Keratinocyte (primary cell): ENCODE measurements at regions not wholly inside any gene's neighbourhood (a gene's known extent, or its start where the extent isn't known, plus 50 kb on each side); places are given as distances from the start of the nearest gene placed in this dataset.

Experiments used
- DNase-seq: peaks from one replicate; pipeline ENCODE4 v3.0.0-alpha.2; 2011; ENCODE audit warnings: low read depth, missing footprints, low spot score
- FAIRE-seq: peaks from 2 replicates; lab custom pipeline; 2011; peaks lifted over from hg19 to GRCh38; lab: Jason Lieb, UNC
- H2AFZ ChIP-seq: 2 replicates; pipeline ENCODE4 v1.6.0; 2012; ENCODE audit warnings: low read length, control low read depth, inconsistent platforms; ENCODE audit not compliant: control insufficient read depth
- H3K27ac ChIP-seq: 2 replicates; pipeline ENCODE4 v1.5.1; 2011; ENCODE audit warnings: low read length; ENCODE audit not compliant: control insufficient read depth, insufficient read depth
- H3K27me3 ChIP-seq: 3 replicates; pipeline ENCODE4 v1.6.0; 2011; ENCODE audit warnings: low read length; ENCODE audit not compliant: control insufficient read depth, insufficient read depth; ENCODE audit errors: extremely low read depth
- H3K36me3 ChIP-seq, 2 experiments: 2 replicates in 1 of 2; 3 replicates in 1 of 2; pipeline ENCODE4 v1.5.1; 2011; ENCODE audit warnings: low read length in 2 of 2, mild to moderate bottlenecking in 1 of 2; ENCODE audit not compliant: control insufficient read depth in 2 of 2, insufficient read depth in 2 of 2; ENCODE audit errors: extremely low read depth in 1 of 2
- H3K4me1 ChIP-seq: 3 replicates; pipeline ENCODE4 v1.5.1; 2011; ENCODE audit warnings: low read length; ENCODE audit not compliant: control insufficient read depth, insufficient read depth; ENCODE audit errors: extremely low read depth
- H3K4me2 ChIP-seq: 3 replicates; pipeline ENCODE4 v1.6.0; 2011; ENCODE audit warnings: low read depth, low read length; ENCODE audit not compliant: control insufficient read depth, insufficient read depth; ENCODE audit errors: extremely low read depth
- H3K4me3 ChIP-seq, 3 experiments: fragments of 200-600 bp in 1 of 3; sonication (generic) in 1 of 3; 2 replicates in 2 of 3; 3 replicates in 1 of 3; pipeline ENCODE4 v1.5.1; 2011 to 2016; ENCODE audit warnings: low read length in 3 of 3, mild to moderate bottlenecking in 3 of 3, control low read depth in 2 of 3, inconsistent platforms in 1 of 3, low read depth in 1 of 3, mixed read lengths in 1 of 3, mixed run types in 1 of 3, moderate library complexity in 1 of 3; ENCODE audit not compliant: control insufficient read depth in 2 of 3, insufficient read depth in 2 of 3; ENCODE audit errors: extremely low read depth in 1 of 3
- H3K79me2 ChIP-seq: 2 replicates; pipeline ENCODE4 v1.6.0; 2012; ENCODE audit warnings: low read length; ENCODE audit not compliant: control insufficient read depth, insufficient read depth
- H3K9ac ChIP-seq: 3 replicates; pipeline ENCODE4 v1.6.0; 2011; ENCODE audit warnings: low read length; ENCODE audit not compliant: control insufficient read depth, insufficient read depth; ENCODE audit errors: extremely low read depth
- H3K9me1 ChIP-seq: 3 replicates; pipeline ENCODE4 v1.6.0; 2011; ENCODE audit warnings: low read length; ENCODE audit not compliant: control insufficient read depth, insufficient read depth; ENCODE audit errors: extremely low read depth
- H3K9me3 ChIP-seq: 2 replicates; pipeline ENCODE4 v1.5.1; 2012; ENCODE audit warnings: low read depth, low read length; ENCODE audit not compliant: control insufficient read depth
- H4K20me1 ChIP-seq: 3 replicates; pipeline ENCODE4 v1.6.0; 2011; ENCODE audit warnings: low read length; ENCODE audit not compliant: control insufficient read depth, insufficient read depth; ENCODE audit errors: extremely low read depth
- EZH2 ChIP-seq: IDR thresholded peaks from one replicate; pipeline ENCODE4 v1.6.1; 2012; ENCODE audit warnings: inconsistent platforms, mild to moderate bottlenecking, low read length, moderate library complexity
- dilution Hi-C: fragments of 300-500 bp; cut with MboI; formaldehyde crosslinking; loops from one replicate; pipeline ENCODE4 v1.7.0; 2020; ENCODE audit warnings: low sequenced_read_pairs; ENCODE audit not compliant: extremely low pct_ligation_motif_present
- TF ChIP-seq, protein P1 (sequence below), 3 experiments: IDR thresholded peaks in 1 of 3; conservative IDR thresholded peaks in 1 of 3; optimal IDR thresholded peaks in 1 of 3; 2 replicates in 2 of 3; 3 replicates in 1 of 3; pipeline versions ENCODE3 to v1.5.1; 2011; ENCODE audit warnings: low read length in 3 of 3, mild to moderate bottlenecking in 3 of 3, moderate library complexity in 2 of 3, control low read depth in 1 of 3, inconsistent platforms in 1 of 3; ENCODE audit not compliant: insufficient read depth in 2 of 3; ENCODE audit errors: extremely low read depth in 1 of 3

DNA sequence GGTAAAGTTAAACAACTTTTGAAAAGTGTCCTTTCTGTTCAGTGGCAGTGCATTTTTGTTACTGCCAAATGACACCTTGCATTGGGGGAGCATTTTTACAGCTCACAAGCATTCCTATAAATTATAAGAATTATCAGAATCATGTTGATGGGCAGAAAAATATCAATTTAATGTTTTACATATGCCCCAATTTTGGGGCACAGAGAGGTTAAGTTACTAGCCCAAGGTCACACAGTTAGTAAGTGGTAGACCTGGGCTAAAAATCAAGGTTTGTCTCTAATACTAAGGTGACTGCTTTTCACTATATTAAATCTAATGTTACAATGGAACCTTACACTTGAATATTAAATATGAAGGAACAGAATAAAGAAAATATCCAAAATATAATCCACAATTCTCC, 180.1 kb upstream of the IVNS1ABP start:
- Histone ChIP-seq H3K4me1 (peaks cover 11% of the 10 kb centered on the region), H3K4me2 (no peak overlapping the region), H3K36me3 (no peaks in the 10 kb centered on the region), H3K4me3 (no peak overlapping the region), H4K20me1 (no peaks in the 10 kb centered on the region), H2AFZ (no peak overlapping the region), H3K9ac (no peak overlapping the region), H3K27ac (no peak overlapping the region), H3K27me3 (no peaks in the 10 kb centered on the region), H3K79me2 (no peaks in the 10 kb centered on the region), H3K9me3 (no peaks in the 10 kb centered on the region), H3K9me1 (no peaks in the 10 kb centered on the region)
- TF ChIP-seq, protein P1, sequence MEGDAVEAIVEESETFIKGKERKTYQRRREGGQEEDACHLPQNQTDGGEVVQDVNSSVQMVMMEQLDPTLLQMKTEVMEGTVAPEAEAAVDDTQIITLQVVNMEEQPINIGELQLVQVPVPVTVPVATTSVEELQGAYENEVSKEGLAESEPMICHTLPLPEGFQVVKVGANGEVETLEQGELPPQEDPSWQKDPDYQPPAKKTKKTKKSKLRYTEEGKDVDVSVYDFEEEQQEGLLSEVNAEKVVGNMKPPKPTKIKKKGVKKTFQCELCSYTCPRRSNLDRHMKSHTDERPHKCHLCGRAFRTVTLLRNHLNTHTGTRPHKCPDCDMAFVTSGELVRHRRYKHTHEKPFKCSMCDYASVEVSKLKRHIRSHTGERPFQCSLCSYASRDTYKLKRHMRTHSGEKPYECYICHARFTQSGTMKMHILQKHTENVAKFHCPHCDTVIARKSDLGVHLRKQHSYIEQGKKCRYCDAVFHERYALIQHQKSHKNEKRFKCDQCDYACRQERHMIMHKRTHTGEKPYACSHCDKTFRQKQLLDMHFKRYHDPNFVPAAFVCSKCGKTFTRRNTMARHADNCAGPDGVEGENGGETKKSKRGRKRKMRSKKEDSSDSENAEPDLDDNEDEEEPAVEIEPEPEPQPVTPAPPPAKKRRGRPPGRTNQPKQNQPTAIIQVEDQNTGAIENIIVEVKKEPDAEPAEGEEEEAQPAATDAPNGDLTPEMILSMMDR (optimal IDR thresholded peaks at IDR 0.05 in 1 of 3, IDR thresholded peaks at IDR 0.05 in 1 of 3, conservative IDR thresholded peaks at IDR 0.05 in 1 of 3; ENCODE audit: extremely low read depth in 1 of 3, insufficient read depth in 2 of 3, low read length in 3 of 3): no peak
- TF ChIP-seq EZH2: no peak
- dilution Hi-C loops: no loop called here
- FAIRE-seq (no peak), DNase-seq (no peak)

DNA sequence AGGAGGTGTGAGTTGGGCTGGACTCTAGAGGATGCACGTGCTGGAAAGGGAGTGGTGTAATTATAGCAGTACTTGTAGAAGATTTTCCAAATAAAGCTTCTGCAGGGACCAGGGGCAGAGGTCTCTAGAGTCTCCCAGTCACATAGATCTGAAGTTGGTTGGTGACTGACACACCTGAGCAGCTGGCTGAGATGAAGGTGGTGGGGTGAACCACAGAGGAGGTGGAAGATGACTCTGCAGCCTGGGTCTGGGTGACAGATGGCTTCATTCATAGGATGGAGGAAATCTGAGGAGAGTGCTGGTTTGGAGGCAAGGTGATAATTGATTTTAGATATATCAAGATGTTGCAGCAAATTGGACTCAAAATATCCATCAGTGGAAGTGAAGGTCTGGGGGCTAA, 178.9 kb upstream of the IVNS1ABP start:
- H3K27ac ChIP-seq: no peak overlapping the region
- DNase-seq (no peak), FAIRE-seq (no peak)
- H3K4me3 ChIP-seq: no peak overlapping the region
- H3K36me3 ChIP-seq: no peaks in the 10 kb centered on the region
- no peaks in the 10 kb centered on the region for H3K79me2 ChIP-seq
- H3K9me1 ChIP-seq: no peaks in the 10 kb centered on the region
- H3K9me3 ChIP-seq: no peaks in the 10 kb centered on the region
- dilution Hi-C loops: no loop called here
- no peak overlapping the region for H3K4me2 ChIP-seq
- TF ChIP-seq, protein P1 (optimal IDR thresholded peaks at IDR 0.05 in 1 of 3, IDR thresholded peaks at IDR 0.05 in 1 of 3, conservative IDR thresholded peaks at IDR 0.05 in 1 of 3; ENCODE audit: extremely low read depth in 1 of 3, insufficient read depth in 2 of 3, low read length in 3 of 3): no peak
- no peak for TF ChIP-seq EZH2
- no peak overlapping the region for H2AFZ ChIP-seq
- no peaks in the 10 kb centered on the region for H4K20me1 ChIP-seq
- peaks cover 11% of the 10 kb centered on the region for H3K4me1 ChIP-seq
- H3K27me3 ChIP-seq: no peaks in the 10 kb centered on the region
- H3K9ac ChIP-seq: no peak overlapping the region
